ENCODE measurements at regions not wholly inside any gene's neighbourhood (a gene's known extent, or its start where the extent isn't known, plus 50 kb on each side); places are given as distances from the start of the nearest gene placed in this dataset.
A peak's percentile ranks its signal among the peaks of the same experiment; 100 is the strongest.

DNA sequence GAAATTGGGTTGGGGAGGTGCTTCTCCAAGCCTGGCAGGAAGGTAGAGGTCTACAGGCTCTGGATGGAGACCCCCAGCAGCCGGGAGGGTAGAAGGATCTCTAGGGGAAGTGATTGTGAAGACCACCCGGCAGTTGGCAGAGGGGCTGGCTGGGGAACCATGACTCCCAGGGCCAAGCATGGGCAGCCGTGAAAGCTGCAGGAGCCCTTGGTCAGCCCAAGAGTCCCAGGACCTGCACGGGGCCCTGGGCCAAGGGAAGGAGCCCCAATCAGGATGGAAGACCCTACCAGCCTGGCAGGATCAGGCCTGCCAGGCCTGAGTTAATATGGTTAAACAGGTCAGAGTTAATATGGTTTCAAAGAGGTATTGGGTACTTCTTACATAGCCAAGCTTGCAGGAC lies 126.3 kb upstream of the NANOS1 start:
- H3K36me3 Mint-ChIP-seq (ENCODE audit: unreplicated experiment): peaks cover 7% of the 10 kb centered on the region
- TF ChIP-seq, protein P1, sequence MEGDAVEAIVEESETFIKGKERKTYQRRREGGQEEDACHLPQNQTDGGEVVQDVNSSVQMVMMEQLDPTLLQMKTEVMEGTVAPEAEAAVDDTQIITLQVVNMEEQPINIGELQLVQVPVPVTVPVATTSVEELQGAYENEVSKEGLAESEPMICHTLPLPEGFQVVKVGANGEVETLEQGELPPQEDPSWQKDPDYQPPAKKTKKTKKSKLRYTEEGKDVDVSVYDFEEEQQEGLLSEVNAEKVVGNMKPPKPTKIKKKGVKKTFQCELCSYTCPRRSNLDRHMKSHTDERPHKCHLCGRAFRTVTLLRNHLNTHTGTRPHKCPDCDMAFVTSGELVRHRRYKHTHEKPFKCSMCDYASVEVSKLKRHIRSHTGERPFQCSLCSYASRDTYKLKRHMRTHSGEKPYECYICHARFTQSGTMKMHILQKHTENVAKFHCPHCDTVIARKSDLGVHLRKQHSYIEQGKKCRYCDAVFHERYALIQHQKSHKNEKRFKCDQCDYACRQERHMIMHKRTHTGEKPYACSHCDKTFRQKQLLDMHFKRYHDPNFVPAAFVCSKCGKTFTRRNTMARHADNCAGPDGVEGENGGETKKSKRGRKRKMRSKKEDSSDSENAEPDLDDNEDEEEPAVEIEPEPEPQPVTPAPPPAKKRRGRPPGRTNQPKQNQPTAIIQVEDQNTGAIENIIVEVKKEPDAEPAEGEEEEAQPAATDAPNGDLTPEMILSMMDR (IDR thresholded peaks at IDR 0.05; ENCODE audit: partially characterized antibody, unreplicated experiment): no peak

DNA sequence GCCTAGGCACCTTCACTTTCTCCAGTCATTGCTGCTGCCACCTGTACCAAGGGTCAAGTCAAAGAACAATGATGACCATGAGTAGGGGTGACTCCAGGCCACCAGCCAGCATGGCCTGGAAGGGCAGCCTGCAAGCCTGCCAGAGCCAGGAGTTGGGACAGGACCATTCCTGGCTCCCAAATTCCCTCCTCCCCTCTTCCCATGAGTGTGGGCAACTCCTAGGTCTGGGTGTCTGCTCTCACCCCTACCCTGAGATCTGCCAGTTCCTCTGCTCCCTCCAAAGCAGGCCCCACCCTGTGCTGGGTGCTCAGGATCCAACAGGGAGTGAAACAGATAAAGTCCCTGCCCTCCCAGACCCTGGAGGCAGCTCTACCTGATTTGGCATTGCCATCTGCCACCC lies 125.8 kb upstream of the NANOS1 start:
- Mint-ChIP-seq H3K27me3 (ENCODE audit: unreplicated experiment) (peaks cover 4% of the 10 kb centered on the region), H3K4me1 (ENCODE audit: low read depth, unreplicated experiment) (peaks cover 32% of the 10 kb centered on the region), H3K36me3 (ENCODE audit: unreplicated experiment) (peaks cover 7% of the 10 kb centered on the region), H3K9me3 (ENCODE audit: unreplicated experiment) (peaks cover 8% of the 10 kb centered on the region), H3K27ac (ENCODE audit: unreplicated experiment) (no peak overlapping the region), H3K4me3 (ENCODE audit: unreplicated experiment) (no peak overlapping the region)
- no peak for DNase-seq
- TF ChIP-seq, protein P1 (IDR thresholded peaks at IDR 0.05; ENCODE audit: partially characterized antibody, unreplicated experiment): no peak

More for the DNA sequence above, 126.3 kb upstream of the NANOS1 start:
- H3K27me3 Mint-ChIP-seq (ENCODE audit: unreplicated experiment): peaks cover 2% of the 10 kb centered on the region
- no peak overlapping the region for H3K4me3 Mint-ChIP-seq (ENCODE audit: unreplicated experiment)
- H3K4me1 Mint-ChIP-seq (ENCODE audit: low read depth, unreplicated experiment): peaks cover 27% of the 10 kb centered on the region
- no peak overlapping the region for H3K27ac Mint-ChIP-seq (ENCODE audit: unreplicated experiment)
- H3K9me3 Mint-ChIP-seq (ENCODE audit: unreplicated experiment): peaks cover 6% of the 10 kb centered on the region
- DNase-seq: no peak

DNA sequence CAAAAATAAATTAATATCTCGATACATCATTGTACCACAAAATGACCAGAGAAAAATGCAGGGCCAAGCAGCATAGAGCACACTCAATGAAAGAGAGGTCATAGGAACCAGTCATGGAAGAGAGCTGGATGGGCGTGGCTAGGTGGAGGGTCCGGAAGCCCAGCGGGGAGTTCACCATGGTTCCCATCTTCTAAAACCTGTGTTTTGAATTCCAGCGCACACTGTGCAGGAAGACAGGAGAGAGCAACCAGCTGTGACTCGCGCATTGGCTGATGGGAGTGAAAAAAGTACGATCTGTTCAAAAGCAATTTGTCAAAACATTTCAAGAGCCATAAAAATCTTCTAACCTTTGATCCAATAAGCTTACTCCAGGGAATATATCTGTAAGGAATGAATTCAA lies 125.2 kb upstream of the NANOS1 start:
- Mint-ChIP-seq H3K27ac (ENCODE audit: unreplicated experiment) (no peak overlapping the region), H3K4me3 (ENCODE audit: unreplicated experiment) (no peak overlapping the region), H3K36me3 (ENCODE audit: unreplicated experiment) (peaks cover 7% of the 10 kb centered on the region), H3K27me3 (ENCODE audit: unreplicated experiment) (peaks cover 7% of the 10 kb centered on the region), H3K4me1 (ENCODE audit: low read depth, unreplicated experiment) (peaks cover 38% of the 10 kb centered on the region), H3K9me3 (ENCODE audit: unreplicated experiment) (peaks cover 11% of the 10 kb centered on the region)
- TF ChIP-seq, protein P1 (IDR thresholded peaks at IDR 0.05; ENCODE audit: partially characterized antibody, unreplicated experiment): no peak
- DNase-seq: no peak

DNA sequence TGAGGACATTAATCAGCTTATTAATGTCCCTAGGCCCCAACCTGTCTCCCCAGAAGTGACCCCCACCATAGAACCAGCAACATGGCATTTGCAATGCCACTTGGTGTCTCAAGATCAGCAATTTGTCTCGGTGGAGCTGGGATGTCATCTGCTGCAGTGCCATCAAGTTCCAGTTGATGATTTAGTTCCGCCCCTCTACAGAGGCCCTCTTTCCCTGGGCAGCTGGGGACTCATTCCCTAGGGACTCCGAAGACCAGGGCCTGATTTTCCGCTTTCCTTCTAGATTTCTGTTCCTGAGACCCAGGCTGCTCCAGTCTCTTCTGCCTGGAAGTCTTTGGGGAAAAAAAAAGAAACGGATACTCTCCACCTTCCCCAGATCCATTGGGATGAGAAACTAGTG lies 122.5 kb upstream of the NANOS1 start:
- Mint-ChIP-seq H3K4me1 (ENCODE audit: low read depth, unreplicated experiment) (peaks cover 42% of the 10 kb centered on the region), H3K27ac (ENCODE audit: unreplicated experiment) (no peak overlapping the region), H3K4me3 (ENCODE audit: unreplicated experiment) (no peak overlapping the region), H3K27me3 (ENCODE audit: unreplicated experiment) (peaks cover 7% of the 10 kb centered on the region), H3K36me3 (ENCODE audit: unreplicated experiment) (no peaks in the 10 kb centered on the region), H3K9me3 (ENCODE audit: unreplicated experiment) (peaks cover 13% of the 10 kb centered on the region)
- TF ChIP-seq, protein P1 (IDR thresholded peaks at IDR 0.05; ENCODE audit: partially characterized antibody, unreplicated experiment): no peak
- DNase-seq: no peak

DNA sequence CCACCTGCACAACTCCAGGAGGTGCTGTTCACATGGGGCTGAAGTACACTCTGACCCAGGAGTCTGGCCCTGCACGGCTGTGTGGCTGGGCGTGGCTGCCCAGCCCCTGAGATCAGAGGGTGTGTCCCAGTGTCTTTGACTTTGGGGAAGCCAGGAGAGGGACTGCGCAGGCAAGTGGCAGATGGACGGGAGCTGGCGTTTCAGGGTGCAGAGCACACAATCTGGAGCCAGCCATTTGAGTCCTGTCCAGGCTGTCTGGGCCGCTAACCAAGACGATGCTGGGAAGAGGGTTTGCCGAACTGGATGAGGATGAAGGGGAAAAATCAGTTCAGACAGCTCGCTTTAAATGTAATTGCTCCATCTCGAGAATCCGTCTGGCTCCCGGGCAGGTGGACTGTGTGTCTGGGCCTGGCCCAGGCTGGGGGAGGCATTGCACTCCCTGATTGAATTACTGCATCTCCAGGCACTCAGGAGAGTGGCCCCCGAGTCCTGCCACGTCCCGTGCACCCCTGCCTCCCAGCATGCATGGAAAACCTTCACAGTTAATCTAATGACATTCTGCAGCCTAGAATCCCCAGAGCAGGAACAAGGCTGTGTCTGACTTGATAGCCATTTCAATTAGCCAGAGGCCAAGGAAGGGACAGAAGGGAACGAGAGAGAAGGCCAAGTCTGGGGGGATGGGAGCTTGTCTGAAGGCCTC lies 120.8 kb upstream of the NANOS1 start:
- no peaks in the 10 kb centered on the region for H3K36me3 Mint-ChIP-seq (ENCODE audit: unreplicated experiment)
- H3K9me3 Mint-ChIP-seq (ENCODE audit: unreplicated experiment): peaks cover 17% of the 10 kb centered on the region
- H3K27me3 Mint-ChIP-seq (ENCODE audit: unreplicated experiment): peaks cover 6% of the 10 kb centered on the region
- DNase-seq: peak; percentile 46
- H3K4me3 Mint-ChIP-seq (ENCODE audit: unreplicated experiment): peak overlapping the region; percentile 69
- peak overlapping the region; percentile 91 for H3K27ac Mint-ChIP-seq (ENCODE audit: unreplicated experiment)
- peaks cover 47% of the 10 kb centered on the region for H3K4me1 Mint-ChIP-seq (ENCODE audit: low read depth, unreplicated experiment)
- TF ChIP-seq, protein P1 (IDR thresholded peaks at IDR 0.05; ENCODE audit: partially characterized antibody, unreplicated experiment): no peak

Data from glutamatergic neuron (in vitro differentiated cells).